NCI-H82 treated with DMSO at 0.1 percent for 48 hours (cell line): ENCODE measurements at regions not wholly inside any gene's neighbourhood (a gene's known extent, or its start where the extent isn't known, plus 50 kb on each side); places are given as distances from the start of the nearest gene placed in this dataset.
A peak's percentile ranks its signal among the peaks of the same experiment; 100 is the strongest.

Experiments used
- DNase-seq: peaks from one replicate; lab custom pipeline; 2025; ENCODE audit not compliant: unreplicated experiment; lab: John Stamatoyannopoulos, UW

DNA sequence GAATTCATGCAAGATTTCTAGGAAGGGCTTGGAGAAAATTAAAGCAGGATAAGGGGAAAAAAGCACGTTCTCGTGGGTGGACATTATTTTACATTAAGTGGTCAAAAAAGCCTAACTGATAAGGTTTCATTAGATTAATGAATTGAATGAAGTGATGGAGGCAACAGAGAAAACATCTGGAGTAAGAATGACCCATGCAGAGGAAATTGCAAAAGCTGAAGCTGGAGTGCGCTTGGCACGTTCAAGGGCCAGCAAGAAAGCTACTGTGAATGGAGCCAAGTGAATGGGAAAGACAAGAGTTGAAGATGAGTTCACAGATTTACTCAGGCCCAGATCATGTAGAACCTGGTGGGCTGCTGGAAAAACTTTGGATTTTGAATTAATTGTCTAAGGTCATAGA is 777.9 kb downstream of the DACH1 start:
- no peak for DNase-seq

DNA sequence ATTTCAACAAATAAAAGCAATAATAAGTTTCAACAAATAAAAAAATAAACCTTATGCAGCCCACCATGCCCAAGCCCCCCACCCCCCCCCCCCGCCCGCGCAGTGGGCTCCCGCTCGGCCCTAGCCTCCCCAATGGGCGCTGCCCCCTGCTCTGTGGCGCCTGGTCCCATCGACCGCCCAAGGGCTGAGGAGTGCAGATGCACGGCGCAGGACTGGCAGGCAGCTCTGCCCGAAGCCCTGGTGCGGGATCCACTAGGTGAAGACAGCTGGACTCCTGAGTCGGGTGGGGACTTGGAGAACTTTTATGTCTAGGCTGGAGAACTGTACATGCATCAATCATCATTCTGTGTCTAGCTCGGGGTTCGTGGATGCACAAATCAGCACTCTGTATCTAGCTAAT is 779.6 kb downstream of the DACH1 start:
- DNase-seq = no peak

DNA sequence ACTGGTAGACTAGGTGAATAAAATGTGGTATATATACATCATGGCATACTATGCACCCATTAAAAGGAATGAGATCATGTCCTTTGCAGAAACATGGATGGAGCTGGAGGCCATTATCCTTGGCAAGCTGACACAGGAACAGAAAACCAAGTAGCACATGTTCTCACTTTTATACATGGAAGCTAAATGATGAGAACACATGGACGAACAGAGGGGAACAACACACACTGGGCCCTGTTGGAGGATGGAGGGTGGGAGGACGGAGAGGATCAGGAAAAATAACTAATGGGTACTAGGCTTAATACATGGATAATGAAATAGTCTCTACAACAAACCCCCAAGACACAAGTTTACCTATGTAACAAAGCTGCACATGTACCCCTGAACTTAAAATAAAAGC is 780.0 kb downstream of the DACH1 start:
- no peak for DNase-seq

DNA sequence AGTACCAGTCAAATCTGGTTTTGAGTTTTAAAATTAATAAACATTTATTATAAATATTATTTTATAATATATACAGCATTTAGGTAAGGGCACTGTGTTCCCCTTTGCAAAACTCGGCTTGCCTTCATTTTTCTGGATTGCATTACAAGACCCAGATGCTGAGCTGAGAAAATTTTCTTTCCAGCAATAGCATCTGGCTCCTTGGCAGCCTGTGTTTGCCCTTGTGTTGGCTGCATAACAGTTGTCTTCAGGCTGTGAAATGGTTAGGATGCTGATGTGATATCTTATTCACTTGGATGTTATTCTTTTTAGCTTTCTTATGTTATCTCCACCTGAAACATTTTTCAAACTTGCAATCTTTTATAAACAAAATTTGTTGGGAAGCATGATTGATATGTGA is 784.4 kb downstream of the DACH1 start:
- DNase-seq = no peak

DNA sequence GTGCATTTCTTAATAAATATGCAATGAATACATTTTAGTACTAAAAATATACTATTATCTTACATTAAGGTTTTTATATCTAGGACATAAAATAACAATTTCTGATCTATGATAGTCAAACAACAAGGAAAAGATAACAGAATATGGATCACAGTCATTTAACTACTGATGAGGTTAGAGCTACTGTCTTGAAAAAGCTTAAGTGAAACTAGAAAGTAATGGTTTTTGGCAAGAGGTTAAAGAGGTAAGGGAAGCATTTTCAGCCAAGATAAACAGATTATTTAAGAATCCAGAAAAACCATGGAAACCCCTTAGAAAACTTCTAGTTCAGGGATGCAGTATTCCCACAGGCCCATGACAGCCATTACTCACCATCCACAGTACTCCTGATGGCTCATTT is 787.4 kb downstream of the DACH1 start:
- no peak for DNase-seq

DNA sequence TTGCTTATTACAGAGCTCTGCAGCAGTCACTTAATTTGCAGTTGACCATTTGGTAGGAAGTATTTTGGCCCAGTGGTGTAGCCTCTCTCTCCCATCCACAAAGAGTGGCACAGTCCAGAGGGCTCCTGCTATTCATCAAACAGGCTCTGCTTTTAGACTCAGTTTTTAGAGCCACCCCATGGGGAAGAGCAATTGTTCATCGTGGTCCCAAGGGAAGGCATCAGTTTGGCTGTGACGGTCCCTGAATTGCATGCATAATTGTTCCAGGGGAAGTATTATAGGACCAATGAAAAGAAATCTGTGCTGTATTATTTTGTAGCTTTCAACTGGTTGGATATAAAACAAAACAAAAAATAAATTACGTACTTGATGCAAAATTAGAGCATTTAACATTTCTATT is 799.0 kb downstream of the DACH1 start:
- DNase-seq = no peak

DNA sequence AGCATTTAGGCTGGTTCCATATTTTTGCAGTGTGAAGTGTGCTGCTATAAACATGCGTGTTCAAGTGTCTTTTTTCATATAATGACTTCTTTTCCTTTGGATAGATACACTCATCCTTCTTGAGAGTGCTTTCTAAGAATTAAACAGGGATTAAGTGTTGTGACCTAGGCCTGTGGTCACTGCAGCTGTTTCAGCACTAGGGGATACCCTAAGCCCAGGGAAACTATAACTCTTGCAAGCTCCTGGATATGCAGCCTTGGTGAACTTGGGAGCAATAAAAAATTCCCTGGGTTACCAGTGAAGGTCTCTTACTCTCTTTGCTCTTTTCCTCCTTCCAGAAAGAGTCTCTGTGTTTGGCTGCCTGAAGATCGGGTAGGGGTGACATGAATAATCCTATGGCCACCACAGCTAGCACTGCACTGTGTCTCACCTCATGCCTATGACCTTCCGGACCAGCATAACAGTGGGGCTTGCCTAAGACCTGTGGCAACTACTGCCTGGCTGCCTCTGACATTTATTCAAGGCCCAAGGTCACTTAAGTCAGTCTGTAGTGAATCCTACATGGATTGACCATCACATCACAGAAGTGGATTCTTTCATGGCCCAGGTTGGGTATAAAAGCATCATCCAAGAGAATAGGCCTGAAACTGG is 799.7 kb downstream of the DACH1 start:
- peak; percentile 67 for DNase-seq

DNA sequence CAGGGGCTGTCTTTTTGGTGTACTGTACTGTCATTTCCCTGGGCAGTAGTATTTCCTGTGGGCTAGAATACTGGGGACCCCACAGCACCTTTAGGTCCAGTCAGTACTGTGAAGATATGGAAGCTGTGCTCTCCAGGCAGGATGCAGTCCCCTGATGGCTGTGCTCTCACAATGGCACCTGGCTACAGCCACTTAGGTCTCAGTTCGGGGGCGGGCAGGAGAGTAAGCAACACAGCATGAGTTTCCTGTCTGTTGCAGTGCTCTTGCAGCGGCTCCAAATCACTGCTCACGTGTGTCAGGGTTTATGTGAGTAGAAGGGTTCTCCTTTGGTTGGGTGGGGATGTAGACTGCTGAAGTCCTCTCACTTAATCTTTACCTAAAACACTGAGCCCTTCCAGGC is 810.4 kb downstream of the DACH1 start:
- DNase-seq = no peak

DNA sequence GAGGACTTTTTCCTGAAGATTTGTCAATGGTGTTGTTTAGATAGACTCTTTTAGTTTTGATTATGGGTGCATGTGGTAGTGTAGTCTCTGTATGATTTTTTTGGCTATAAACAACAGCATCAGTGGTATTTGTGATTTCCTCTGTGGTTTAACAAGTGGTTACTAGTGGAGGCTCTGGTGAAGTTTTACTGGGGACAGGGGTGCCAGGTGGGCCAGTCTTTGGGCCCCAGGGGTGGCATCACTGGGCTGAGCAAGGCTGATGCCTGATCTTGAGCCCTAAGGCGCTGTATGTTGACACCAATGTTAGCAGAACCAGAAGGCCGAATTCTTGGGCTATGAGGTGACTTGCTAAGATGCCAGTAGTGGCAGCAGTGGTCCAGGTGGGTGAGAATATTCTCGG is 811.4 kb downstream of the DACH1 start:
- DNase-seq = no peak

DNA sequence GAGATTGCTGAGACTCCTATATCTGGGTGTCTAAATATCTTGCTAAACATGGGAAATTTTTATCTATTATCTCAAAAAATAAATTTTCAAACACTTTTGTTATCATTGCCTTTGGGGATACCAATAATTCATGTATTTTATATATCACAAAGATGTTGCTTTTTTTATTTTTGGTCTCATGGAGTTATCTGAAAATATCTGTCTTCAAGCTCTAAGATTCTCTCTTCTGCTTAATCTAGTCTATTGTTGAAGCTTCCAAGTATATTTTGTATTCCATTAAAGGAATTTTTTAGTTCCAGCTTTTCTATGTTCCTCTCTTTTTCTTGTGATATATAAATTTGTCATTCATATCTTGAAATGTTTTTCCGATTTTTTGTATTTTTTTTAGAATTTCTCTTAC is 812.0 kb downstream of the DACH1 start:
- no peak for DNase-seq

DNA sequence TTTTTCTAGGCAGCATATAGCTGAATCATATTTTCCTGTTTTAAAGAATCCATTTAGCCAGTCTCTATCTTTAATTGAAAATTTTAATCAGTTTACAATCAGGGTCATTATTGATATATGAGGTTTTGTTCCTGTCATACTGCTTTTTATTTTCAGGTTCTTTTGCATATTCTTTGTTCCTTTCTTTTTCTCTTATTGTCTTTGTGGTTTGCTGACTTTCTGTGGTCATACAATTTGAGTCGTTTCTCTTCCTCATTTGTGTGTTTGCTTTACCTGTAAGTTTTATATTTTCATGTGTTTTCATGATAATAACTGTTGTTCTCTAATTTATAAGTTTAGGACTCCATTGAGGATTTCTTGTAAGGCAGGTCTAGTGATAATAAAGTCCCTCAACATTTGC is 812.6 kb downstream of the DACH1 start:
- no peak for DNase-seq

DNA sequence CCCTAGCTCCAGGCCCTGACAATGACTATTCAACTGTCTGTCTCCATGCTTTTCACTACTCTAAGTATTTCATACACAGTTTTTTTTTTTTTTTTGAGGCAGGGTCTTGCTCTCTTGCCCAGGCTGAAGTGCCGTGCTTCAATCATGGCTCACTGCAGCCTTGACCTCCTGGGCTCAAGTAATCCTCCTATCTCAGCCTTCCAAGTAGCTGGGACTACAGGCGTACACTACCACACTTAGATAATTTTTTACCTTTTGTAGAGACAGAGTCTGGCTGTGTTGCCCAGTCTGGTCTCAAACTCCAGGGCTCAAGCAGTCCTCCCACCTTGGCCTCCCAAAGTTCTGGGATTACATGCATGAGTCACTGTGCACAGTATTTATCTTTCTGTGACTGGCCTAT is 815.4 kb downstream of the DACH1 start:
- no peak for DNase-seq

DNA sequence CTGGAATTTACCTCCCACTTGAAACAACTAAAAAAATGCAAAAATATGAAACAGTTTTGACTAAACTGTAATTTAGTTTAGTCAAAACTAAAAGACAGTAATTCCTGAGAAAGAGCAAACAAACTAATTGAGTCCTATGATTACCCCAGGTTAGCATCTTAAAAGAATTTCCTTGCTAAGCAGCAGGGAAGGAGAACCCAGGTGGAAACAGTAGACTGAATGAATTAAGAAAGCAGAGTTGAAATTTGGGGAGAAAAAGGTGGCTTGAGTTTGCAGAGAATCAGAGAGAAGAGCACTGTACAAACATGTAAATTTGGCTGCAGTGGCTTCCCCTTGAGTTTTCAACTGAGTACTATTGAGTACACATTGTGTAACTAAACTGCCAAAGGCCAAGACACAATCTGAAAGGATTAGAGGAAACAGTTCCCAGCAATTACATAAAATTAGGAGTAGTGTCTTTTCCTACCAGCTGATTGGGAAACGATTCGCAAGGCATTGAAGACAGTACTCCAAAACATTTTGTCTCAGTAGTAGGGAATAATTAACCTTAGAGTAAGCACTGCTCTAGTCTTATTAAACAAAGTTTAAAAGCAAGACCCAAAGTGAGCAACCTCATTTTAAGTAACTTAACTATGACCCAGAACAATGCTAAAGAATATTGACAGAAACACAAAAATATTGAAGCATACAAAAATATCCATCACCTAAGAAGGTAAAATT is 820.5 kb downstream of the DACH1 start:
- DNase-seq = no peak

DNA sequence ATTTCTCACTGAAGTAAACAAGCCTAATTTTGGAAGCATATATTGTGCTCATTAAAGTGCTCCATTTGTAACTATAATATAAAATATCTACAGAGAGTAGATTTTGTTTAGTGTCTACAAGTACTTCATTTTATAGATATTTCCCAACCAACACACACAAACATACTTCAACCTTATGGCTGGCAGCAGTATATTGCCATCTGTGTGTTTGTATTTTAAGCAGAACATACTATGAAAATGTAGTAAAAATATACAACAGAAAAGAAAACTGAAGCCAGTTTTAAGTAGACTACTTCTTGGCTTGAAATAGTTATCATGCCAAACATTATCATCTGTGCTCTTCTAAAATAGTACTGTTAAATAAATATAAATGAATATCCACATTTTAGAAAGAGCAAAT is 821.9 kb downstream of the DACH1 start:
- DNase-seq = no peak

DNA sequence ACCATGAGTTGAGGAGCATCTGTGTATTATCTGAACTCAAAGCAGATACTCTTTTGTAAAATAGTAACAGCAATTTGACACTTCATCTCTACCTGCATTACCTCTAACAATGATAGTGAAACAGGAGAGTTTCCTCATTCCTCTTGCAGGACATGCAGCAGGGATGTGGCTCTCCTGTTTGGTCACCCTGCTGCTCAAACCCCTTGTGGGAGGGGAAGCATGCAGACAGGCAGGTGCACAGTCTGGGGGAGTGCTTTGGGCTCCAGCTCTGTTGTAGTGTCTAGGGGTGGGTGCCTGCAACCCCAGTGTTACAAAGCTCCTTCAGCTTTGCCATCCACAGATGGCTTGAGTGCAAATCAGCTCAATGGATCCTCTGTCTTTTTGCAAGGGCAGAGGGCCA is 827.6 kb downstream of the DACH1 start:
- no peak for DNase-seq

DNA sequence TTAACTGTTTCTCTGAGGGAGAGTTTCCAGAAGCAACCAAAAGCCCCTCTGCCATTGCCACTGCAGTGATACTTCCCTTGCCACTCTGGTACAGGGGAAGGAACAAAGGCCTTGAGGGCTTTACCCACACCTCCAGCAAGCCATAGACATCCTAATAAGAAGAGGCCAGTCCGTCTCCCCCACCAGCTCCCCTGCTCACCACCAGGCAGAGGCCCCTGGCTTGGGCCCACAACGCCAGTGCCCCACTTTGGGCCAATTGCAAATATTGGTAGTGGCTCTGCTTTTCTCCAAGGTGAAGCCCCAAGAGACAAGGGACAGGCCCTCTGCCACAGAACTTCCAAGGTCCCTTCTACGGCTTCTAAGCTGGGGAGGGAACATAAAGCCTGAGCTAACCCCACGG is 833.0 kb downstream of the DACH1 start:
- no peak for DNase-seq

DNA sequence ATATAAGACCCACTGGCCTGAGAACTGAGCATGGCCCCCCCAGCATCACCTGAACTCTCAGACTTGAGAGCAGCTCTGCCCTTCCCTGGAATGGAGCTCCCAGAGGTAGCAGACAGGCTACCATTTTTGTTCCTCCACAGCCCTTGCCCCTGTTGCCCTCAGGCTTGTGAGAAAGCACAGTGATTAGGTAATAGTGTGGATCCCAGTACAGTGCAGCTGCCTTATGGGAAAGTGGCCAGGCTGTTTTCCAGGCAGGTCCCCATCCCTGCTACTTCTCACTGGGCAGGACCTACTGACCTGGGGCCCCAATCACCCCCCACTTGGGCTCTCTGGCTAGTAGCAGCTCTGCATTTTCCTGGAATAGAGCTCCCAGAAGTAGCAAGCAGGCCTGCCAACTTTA is 834.0 kb downstream of the DACH1 start:
- no peak for DNase-seq

DNA sequence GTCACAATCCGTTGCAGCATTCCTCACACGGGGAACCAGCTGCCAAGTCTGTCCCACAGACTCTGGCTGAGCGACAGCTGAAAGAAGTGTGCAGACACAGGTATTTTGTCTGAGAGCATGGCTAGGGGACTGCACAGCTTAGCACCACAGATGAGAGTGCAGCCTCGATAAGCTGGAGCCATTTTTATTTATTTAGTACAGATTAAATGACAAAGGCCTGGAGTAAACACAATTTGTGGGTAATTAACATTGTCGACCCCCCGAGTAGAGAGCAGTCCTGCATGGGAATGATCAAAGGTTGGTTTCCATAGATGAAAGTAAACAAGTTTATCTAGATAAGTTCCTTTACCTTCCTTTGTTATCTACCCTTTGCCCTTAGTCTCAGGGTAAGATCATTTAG is 836.2 kb downstream of the DACH1 start:
- no peak for DNase-seq

DNA sequence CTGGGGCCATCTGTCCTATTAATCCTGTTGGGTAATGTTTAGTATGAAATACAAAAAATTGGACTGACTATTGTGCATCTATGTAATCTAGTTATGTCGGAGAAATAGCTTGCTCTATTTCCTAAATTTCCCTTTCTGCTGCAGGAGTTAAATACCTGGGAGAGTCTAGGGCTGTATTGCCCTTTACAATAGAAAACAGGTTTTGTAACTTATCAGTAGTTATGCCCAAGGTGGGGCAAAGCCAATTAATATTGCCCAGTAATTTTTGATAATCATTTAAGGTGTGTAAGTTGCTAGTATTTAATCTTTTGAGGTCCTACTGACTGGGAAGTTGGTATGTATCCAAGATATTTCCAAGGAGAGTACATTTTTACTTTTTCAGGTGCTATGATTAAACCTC is 838.1 kb downstream of the DACH1 start:
- DNase-seq = no peak

DNA sequence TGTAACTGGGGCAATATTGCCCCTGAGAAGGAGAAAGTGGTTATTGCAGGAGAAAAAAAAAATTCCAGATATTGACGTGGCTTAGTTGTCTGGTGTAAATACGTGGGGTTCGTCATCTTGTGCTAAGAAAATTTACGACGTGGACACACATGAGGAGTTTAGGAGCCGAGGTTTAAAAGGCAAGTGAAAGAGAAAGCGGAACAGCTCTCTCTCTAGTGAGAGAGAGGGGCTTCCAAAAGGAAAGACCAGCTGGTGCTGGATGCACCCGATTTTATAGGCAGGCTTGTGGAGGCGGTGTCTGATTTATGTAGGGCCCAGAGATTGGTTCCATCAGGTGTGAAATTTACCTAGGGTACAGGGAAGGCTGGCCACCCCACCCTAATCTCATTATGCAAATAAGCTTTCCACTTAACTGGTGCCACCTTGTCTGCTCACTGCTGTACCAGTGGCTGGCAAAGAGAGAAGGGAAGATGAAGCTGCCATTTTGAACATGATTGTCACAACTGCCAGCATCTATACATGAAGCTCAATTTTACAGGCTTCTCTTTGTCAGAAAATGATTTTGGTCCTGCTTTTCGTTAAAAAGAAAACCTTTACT is 845.1 kb downstream of the DACH1 start:
- DNase-seq = no peak

DNA sequence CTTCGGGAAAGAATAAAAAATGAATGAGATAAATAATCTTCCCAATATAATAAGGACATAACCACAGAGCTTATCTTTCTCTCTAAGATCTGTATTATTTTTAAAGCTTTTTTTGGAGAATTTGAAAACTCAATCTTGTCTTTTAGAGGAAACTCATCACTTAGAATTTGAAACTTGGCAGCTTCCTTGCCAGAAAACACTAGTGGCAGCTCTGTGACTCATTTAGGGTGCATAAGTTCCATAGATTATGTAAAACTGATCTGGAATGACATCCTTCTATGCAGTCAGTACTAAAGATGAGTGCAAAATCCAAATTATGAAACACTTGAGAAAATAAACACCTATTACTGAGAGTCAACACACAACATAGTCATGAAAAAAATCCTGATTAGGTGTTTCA is 848.0 kb downstream of the DACH1 start:
- no peak for DNase-seq

DNA sequence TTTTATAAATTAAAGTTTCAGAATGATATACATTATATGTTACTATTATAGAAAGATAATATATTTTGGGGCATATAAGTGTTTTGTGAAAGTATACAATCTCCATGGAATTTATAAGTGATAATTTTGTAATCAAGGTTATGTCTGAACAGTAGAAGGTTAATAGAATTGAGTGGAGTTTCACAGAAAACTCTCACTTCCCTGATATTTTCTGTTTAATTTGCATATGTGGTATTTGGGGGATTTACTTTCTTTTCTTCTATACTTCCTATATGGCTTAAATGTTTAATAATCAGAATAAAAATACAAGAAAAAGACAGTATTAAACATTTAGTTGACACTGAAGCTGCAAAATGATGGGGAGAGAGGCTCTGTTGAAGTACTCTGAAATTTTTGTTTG is 848.5 kb downstream of the DACH1 start:
- no peak for DNase-seq

DNA sequence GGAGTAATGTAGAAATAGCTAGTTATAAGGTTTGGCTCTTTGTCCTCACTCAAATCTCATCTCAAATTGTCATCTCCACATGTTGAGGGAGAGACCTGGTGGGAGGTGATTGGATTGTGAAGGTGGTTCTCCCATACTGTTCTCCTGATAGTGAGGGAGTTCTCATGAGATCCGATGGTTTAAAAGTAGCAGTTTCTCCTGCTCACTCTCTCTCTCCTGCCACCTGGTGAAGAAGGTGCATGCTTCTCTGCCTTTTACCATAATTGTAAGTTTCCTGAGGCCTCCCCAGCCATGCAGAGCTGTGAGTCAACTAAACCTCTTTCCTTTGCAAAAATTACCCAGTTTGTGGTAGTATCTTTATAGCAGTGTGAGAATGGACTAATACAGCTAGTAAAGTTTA is 849.4 kb downstream of the DACH1 start:
- DNase-seq = no peak
